Esophagus muscularis mucosa (tissue), 4 donors: ENCODE measurements at regions not wholly inside any gene's neighbourhood (a gene's known extent, or its start where the extent isn't known, plus 50 kb on each side); places are given as distances from the start of the nearest gene placed in this dataset.

ENCODE experiments used
- EP300 ChIP-seq: sonication (generic); formaldehyde crosslinking; IDR thresholded peaks from one replicate; pipeline ENCODE4 v1.6.1; 2017; ENCODE audit warnings: antibody characterized with exemption
- POLR2A ChIP-seq: fragments of 450-650 bp; IDR thresholded peaks from one replicate; pipeline ENCODE4 v1.6.1; 2017; ENCODE audit warnings: antibody characterized with exemption, moderate library complexity, mild to moderate bottlenecking, low read depth
- POLR2AphosphoS5 ChIP-seq, 2 donors: sonication (generic); formaldehyde crosslinking; IDR thresholded peaks; one replicate each; pipeline ENCODE4 v1.6.1; 2017; ENCODE audit warnings: antibody characterized with exemption in 2 of 2
- TF ChIP-seq, protein P1 (sequence below), 3 experiments: fragments of 200-600 bp in 2 of 3; fragments of 450-650 bp in 1 of 3; sonication (generic) in 2 of 3; IDR thresholded peaks; one replicate each; pipeline ENCODE4 v1.5.1; 2017 to 2019; ENCODE audit warnings: antibody characterized with exemption in 3 of 3, mild to moderate bottlenecking in 2 of 3, moderate library complexity in 1 of 3

GRCh38 chr4:63222466-63222865 lies 1186.8 kb downstream of the TECRL start:
- TF ChIP-seq, protein P1, sequence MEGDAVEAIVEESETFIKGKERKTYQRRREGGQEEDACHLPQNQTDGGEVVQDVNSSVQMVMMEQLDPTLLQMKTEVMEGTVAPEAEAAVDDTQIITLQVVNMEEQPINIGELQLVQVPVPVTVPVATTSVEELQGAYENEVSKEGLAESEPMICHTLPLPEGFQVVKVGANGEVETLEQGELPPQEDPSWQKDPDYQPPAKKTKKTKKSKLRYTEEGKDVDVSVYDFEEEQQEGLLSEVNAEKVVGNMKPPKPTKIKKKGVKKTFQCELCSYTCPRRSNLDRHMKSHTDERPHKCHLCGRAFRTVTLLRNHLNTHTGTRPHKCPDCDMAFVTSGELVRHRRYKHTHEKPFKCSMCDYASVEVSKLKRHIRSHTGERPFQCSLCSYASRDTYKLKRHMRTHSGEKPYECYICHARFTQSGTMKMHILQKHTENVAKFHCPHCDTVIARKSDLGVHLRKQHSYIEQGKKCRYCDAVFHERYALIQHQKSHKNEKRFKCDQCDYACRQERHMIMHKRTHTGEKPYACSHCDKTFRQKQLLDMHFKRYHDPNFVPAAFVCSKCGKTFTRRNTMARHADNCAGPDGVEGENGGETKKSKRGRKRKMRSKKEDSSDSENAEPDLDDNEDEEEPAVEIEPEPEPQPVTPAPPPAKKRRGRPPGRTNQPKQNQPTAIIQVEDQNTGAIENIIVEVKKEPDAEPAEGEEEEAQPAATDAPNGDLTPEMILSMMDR (IDR thresholded peaks at IDR 0.05): no peak
- TF ChIP-seq POLR2A: no peak
- no peak for TF ChIP-seq EP300
- TF ChIP-seq POLR2AphosphoS5 (IDR thresholded peaks at IDR 0.05): no peak
